ENCODE measurements at regions not wholly inside any gene's neighbourhood (a gene's known extent, or its start where the extent isn't known, plus 50 kb on each side); places are given as distances from the start of the nearest gene placed in this dataset.

DNA sequence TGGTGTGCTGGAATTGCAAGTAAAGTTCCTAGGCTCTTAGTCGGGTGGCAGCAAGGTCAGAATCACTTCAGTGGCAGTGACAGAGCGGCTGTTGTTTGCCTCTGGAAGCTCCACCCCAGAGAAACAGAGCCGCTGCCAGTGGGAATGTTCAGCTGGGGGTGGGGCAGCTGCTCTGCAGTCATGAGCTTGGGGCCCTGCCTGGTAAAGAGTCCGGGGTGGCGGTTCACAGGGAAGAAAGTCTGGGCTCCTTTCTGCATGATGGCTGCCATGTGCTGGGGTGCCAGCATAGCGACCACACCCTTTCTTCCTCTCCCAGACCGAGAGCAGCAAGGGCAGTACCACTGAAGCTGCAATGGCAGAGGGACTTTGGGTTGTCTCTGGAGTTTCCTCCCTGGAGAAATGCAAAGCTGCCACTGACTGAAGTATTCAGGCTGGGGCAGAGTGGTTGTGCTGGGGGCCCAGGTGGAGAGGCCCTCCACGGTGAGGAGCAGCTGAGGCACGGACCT is 108.8 kb upstream of the CENPE start:
- TF ChIP-seq, protein P1, sequence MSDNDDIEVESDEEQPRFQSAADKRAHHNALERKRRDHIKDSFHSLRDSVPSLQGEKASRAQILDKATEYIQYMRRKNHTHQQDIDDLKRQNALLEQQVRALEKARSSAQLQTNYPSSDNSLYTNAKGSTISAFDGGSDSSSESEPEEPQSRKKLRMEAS (IDR thresholded peaks at IDR 0.05; ENCODE audit: low read depth, low read length) = no peak
- no peak for TF ChIP-seq MYC (IDR thresholded peaks at IDR 0.05; ENCODE audit: low read depth, low read length)
- TF ChIP-seq POLR2A (IDR thresholded peaks at IDR 0.05; ENCODE audit: extremely low read depth, insufficient read length) = no peak
- TF ChIP-seq, protein P2, sequence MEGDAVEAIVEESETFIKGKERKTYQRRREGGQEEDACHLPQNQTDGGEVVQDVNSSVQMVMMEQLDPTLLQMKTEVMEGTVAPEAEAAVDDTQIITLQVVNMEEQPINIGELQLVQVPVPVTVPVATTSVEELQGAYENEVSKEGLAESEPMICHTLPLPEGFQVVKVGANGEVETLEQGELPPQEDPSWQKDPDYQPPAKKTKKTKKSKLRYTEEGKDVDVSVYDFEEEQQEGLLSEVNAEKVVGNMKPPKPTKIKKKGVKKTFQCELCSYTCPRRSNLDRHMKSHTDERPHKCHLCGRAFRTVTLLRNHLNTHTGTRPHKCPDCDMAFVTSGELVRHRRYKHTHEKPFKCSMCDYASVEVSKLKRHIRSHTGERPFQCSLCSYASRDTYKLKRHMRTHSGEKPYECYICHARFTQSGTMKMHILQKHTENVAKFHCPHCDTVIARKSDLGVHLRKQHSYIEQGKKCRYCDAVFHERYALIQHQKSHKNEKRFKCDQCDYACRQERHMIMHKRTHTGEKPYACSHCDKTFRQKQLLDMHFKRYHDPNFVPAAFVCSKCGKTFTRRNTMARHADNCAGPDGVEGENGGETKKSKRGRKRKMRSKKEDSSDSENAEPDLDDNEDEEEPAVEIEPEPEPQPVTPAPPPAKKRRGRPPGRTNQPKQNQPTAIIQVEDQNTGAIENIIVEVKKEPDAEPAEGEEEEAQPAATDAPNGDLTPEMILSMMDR (IDR thresholded peaks at IDR 0.05; ENCODE audit: low read depth, low read length) = no peak
- DNase-seq (ENCODE audit: low read depth) = no peak
- H3K4me3 ChIP-seq (ENCODE audit: low read depth, low read length) = no peak overlapping the region

DNA sequence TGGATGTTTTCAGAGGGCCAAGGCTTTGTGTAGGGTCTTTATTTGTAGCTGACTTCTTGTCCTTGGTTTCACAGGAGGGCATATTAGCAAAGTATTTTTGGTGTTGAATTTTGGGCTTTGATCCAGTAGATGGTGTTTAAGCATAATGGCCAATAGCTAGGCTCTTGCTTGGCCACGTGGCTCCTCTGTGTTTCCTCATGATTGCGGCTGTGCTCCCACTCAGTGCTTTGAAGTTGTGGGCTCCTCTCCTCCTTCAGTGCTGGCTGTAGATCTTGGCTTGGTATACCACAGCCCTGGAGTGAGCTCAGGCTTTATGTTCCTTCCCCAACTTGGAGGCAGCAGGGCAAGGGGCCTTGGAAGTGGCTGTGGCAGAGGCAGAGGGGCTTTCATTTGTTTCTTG is 107.2 kb upstream of the CENPE start:
- TF ChIP-seq, protein P2 (IDR thresholded peaks at IDR 0.05; ENCODE audit: low read depth, low read length) = no peak
- no peak for TF ChIP-seq MYC (IDR thresholded peaks at IDR 0.05; ENCODE audit: low read depth, low read length)
- TF ChIP-seq POLR2A (IDR thresholded peaks at IDR 0.05; ENCODE audit: extremely low read depth, insufficient read length) = no peak
- TF ChIP-seq, protein P1 (IDR thresholded peaks at IDR 0.05; ENCODE audit: low read depth, low read length) = no peak
- no peak overlapping the region for H3K4me3 ChIP-seq (ENCODE audit: low read depth, low read length)
- DNase-seq (ENCODE audit: low read depth) = no peak

DNA sequence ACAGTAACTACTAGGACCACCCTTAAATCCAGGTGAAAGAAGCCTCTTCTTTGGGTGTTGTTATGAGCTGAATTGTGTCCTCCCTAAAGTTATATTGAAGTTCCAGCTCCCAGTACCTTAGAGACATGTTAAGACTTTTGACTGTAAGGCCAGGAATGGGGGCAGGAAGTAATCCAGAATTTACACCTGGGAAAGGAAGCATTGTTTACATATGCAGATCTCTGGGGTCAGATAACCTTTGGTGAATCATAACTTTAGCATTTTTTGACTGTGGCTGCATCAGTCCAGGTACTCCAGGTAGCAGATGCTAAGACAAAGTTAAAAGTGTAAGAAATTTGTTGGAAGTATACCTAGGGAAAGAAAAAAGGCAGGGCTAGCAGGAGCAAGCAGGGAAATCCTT is 104.9 kb upstream of the CENPE start:
- TF ChIP-seq, protein P2 (IDR thresholded peaks at IDR 0.05; ENCODE audit: low read depth, low read length) = no peak
- TF ChIP-seq POLR2A (IDR thresholded peaks at IDR 0.05; ENCODE audit: extremely low read depth, insufficient read length) = no peak
- TF ChIP-seq MYC (IDR thresholded peaks at IDR 0.05; ENCODE audit: low read depth, low read length) = no peak
- TF ChIP-seq, protein P1 (IDR thresholded peaks at IDR 0.05; ENCODE audit: low read depth, low read length) = no peak
- no peak for DNase-seq (ENCODE audit: low read depth)
- no peak overlapping the region for H3K4me3 ChIP-seq (ENCODE audit: low read depth, low read length)

DNA sequence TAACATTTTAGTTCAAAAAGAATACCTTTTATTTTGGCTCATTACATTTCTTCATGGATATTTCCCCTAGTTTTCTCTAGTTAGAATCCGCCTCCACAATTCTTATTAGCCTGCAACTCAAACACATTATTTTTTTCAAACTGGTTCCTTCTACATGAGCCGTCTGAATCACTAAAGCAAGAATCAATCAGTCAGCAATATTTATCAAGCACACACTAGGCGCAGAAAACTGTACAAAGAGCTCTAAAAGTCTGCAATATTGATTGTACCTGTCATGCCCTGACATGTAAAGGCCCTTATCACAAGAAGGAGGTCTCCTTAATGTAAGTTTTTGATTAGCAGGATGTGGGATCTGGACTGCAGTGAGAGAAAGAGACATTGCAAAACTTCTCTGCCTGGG is 94.8 kb upstream of the CENPE start:
- no peak for DNase-seq (ENCODE audit: low read depth)
- no peak overlapping the region for H3K4me3 ChIP-seq (ENCODE audit: low read depth, low read length)
- TF ChIP-seq, protein P1 (IDR thresholded peaks at IDR 0.05; ENCODE audit: low read depth, low read length) = no peak
- no peak for TF ChIP-seq MYC (IDR thresholded peaks at IDR 0.05; ENCODE audit: low read depth, low read length)
- TF ChIP-seq, protein P2 (IDR thresholded peaks at IDR 0.05; ENCODE audit: low read depth, low read length) = no peak
- no peak for TF ChIP-seq POLR2A (IDR thresholded peaks at IDR 0.05; ENCODE audit: extremely low read depth, insufficient read length)

DNA sequence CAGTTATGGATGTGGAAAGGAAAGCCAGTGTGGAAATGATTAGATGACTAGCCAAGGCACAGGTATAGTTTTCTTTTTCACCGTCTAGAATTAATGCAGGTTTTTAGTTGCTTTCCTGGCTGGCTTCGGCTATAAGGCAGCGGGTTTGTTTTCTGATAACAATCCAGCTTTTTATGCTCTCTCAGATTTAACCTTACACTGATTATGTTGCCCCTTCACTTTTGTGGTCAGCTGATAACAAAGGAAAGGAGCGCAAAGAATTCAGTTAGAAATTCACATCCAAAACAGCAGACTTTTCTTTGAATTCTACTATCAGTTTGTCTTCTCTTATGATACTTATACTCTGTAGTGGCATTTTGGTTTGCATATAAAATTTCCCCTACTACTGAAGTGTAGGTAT is 94.2 kb upstream of the CENPE start:
- H3K4me3 ChIP-seq (ENCODE audit: low read depth, low read length) = no peak overlapping the region
- no peak for DNase-seq (ENCODE audit: low read depth)
- no peak for TF ChIP-seq MYC (IDR thresholded peaks at IDR 0.05; ENCODE audit: low read depth, low read length)

DNA sequence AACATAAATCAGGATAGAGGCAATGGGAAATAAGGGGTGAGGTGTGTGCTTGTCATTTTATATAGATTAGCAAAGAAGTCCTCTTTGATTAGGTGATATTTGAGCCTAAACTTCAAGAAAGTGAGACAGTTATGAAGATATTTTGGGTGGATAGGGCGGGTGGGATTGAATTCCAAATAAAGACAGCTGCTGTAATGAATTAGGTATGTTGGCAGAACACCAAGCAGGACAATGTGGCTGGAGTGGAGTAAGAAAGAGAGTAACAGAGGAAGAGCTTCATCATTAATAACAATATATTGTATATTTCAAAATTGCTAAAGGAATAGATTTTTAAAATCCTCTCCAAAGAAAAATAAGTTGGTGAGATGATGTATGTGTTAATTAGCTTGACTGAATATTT is 91.0 kb upstream of the CENPE start:
- no peak for DNase-seq (ENCODE audit: low read depth)
- TF ChIP-seq MYC (IDR thresholded peaks at IDR 0.05; ENCODE audit: low read depth, low read length) (no peak), POLR2A (IDR thresholded peaks at IDR 0.05; ENCODE audit: extremely low read depth, insufficient read length) (no peak)
- TF ChIP-seq, protein P2 (IDR thresholded peaks at IDR 0.05; ENCODE audit: low read depth, low read length) = no peak
- H3K4me3 ChIP-seq (ENCODE audit: low read depth, low read length) = no peak overlapping the region

All from NB4 (cell line).